IPS-NIHi7 (cell line): ENCODE measurements at regions not wholly inside any gene's neighbourhood (a gene's known extent, or its start where the extent isn't known, plus 50 kb on each side); places are given as distances from the start of the nearest gene placed in this dataset.
"Not testable (repeated sequence)": the region's sequence is repeated elsewhere in the genome, so short reads cannot be mapped to it uniquely, and the experiment has no call there.

Experiments
- DNase-seq: peaks from one replicate; pipeline ENCODE4 v3.0.0; 2012; ENCODE audit warnings: mixed read lengths; ENCODE audit errors: extremely low spot score

- DNase-seq: no peak
These were observed 672.2 kb upstream of the CELF4 start for GRCh38 chr18:38237796-38238195.

GRCh38 chr18:38221476-38222100, 656.0 kb upstream of the CELF4 start:
- peak; percentile 19 for DNase-seq

GRCh38 chr18:38198956-38199355, 633.4 kb upstream of the CELF4 start:
- DNase-seq: peak; percentile 18

DNA sequence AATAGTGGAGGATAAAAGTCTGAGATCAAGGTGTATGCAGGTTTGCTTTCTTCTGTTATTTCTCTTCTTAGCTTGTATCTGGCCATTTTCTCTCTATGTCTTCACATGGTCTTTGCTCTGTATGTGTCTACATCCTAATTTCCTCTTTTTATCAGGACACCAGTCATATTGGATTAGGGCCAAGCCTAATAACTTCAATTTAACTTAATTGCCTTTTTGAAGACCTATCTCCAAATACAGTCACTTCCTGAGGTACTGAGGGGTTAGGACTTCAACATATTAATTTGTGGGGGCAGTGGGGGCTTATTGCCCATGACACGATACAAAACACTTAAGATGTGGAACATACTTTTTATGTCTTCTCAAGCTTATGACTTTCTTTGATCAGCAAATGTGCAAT, 632.9 kb upstream of the CELF4 start:
- no peak for DNase-seq

DNA sequence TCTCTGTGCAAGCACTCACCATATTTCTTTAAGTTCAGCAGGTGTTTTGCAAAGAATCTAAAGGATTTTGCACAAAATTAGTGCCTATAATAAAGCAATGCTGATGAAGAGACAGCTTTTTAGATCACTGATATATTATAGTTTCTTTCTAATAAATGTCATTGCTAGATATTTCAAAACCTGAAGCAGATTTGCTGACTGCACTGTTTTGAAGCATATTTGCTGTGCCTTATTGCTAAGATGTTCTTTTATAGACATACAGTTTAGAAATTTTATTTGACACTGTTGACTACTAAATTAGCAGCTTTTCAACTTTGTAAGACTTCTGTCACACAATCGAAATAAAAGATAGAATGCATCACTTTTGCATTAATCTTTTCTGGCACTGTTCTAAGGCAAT, 620.9 kb upstream of the CELF4 start:
- no peak for DNase-seq

DNA sequence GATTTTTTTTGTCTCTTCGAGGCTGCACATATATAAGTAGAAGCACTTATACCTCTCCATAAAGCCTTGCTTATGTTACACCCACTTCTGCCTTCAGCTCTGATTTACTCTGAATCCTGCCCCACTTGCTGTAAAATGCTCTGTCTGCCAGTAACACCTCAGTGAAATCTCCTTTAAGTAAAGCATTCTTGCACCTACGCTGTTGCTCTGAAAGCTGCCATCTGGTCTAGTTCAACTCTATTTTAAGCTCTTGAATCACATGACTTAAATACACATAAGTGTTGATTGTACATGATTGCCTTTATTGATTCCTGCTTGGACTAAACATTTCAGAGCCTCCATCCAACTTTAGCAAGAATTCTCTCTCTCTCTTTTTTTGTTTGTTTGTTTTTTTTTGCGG, 609.0 kb upstream of the CELF4 start:
- no peak for DNase-seq

- DNase-seq: no peak
These were observed 608.6 kb upstream of the CELF4 start for GRCh38 chr18:38174173-38174572.

GRCh38 chr18:38170845-38171244, 605.2 kb upstream of the CELF4 start:
- DNase-seq: no peak

GRCh38 chr18:38167623-38168022, 602.0 kb upstream of the CELF4 start:
- no peak for DNase-seq

DNA sequence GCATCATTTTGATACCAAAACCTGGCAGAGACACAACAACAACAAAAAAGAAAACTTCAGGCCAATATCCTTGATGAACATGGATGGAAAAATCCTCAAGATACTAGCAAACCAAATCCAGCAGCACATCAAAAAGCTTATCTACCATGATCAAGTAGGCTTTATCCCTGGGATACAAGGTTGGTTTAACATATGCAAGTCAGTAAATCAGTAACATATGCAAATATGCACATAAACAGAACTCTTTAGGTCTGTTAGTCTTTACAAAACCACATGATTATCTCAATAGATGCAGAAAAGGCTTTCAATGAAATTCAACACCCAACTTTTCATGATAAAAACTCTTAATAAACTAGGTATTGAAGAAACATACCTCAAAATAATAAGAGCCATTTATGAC, 587.5 kb upstream of the CELF4 start:
- not testable (repeated sequence) for DNase-seq

DNA sequence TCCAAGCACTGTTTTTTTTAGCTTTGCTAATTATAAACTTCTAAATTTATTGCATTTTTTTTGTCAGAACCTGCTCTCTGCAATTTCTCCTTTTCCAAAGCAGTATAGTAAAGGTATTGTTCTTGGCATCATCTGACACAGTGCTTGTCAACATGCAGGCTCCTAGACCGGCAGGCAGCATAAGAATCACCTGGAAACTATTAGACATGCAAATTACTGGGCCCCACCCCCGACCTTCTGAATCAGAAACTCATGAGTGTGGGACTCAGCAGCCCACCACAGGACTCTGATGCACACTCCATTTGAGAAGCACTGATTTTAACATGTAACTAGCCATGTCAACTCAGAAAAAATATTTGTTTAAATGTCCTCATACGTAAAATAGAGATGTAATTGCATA, 551.1 kb upstream of the CELF4 start:
- no peak for DNase-seq

GRCh38 chr18:38115201-38115600, 549.6 kb upstream of the CELF4 start:
- no peak for DNase-seq

DNA sequence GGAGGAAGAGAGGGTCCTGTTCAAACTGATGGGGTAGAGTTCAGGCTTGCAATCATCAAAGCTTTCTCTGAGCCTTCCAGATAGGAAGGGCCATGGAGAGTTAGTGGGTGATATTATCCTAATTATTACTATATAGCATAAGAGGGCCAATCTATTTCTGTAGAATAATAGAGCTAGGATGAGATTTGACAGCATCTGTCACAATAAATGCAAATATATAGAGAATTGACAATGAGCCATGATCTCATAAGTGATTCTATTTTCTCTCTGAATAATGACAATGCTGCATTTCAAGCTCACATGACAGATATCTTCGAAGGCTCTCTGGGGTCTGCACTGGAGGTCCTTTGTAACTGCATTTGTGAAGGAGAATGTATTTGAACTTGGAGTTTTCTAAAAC, 521.9 kb upstream of the CELF4 start:
- no peak for DNase-seq

DNA sequence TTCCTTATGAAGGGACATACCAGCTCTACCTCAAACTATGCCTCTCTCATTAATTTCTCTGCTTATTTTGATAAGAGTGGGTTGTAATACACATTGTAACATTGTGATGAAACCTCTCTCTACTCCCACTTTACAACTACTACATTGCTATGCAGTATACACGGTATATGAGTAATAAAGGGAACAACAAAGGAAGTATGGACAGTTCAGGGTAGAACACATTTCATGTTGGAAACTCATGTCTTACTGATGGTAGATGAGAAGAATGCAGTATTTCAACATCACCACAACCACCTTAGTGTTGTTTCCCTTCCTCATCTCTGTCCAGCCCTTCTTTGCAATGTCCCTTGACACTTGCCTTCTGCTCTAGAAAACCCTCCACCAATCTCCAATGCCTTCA, 515.9 kb upstream of the CELF4 start:
- DNase-seq: no peak

GRCh38 chr18:38077229-38077628, 511.6 kb upstream of the CELF4 start:
- DNase-seq: peak; percentile 42

GRCh38 chr18:38076346-38077070, 510.9 kb upstream of the CELF4 start:
- DNase-seq: no peak

DNA sequence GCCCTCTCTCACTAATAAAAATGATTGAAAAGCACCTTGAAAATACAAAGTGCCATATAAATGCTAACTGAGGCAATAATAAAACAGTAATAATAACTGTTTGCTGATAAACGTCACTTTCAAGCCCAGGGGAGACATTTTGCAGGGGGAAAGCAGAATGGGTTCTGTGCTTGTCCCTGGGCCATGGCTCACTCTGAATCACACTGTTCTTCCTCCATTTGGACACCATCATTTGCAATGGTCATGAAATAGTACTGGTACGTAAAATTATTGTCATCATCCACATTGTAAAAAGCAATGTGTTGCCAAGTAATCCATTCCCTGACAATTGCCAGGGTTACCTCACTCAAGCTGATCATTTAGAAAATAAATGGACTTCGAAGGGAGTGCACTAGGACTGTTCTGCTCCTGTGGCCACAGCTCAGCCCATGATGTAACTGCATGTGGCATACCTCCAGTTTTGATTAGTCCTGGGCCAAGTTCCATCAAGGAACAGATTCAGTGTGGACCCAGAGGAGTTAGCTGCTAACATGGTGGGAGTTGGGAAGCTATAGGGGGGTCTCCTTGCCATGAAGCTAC, 508.8 kb upstream of the CELF4 start:
- no peak for DNase-seq

DNA sequence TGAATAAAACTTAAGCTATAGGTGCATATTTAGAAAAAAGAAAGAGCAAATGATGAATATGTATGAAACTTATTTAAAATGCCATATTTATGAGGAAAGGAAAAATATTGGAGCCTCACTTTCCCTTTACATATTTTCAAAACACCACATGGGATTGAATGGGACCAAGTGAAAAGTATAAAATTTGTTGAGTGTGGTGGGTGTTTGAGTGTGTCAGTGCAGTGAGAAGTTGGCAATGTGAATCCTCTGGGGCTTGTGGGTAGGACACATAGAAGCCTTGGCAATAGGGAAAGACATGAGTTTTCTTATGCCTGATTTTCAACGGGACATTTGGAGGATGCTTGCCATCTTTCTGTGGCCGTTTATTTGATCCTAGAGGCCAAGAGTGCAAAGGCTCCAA, 502.2 kb upstream of the CELF4 start:
- DNase-seq: no peak

DNA sequence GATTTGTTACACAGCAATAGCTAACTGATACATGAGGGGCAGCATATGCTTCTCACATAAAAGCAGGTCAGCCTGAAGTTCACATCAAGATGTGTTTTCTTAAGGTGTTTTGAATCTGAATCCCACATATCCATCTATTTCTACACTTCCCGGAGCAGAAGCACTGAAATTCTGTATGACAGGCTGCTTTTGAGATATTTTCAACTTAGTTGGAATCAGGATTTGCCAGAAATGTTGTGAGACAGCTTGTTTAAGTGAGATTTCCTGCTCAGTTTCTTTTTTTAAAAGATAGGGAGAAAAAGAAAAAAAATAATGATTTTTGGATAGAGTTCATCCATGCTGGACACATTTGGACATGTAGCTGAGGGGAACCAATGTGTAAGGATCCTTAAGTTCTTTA, 501.5 kb upstream of the CELF4 start:
- no peak for DNase-seq

DNA sequence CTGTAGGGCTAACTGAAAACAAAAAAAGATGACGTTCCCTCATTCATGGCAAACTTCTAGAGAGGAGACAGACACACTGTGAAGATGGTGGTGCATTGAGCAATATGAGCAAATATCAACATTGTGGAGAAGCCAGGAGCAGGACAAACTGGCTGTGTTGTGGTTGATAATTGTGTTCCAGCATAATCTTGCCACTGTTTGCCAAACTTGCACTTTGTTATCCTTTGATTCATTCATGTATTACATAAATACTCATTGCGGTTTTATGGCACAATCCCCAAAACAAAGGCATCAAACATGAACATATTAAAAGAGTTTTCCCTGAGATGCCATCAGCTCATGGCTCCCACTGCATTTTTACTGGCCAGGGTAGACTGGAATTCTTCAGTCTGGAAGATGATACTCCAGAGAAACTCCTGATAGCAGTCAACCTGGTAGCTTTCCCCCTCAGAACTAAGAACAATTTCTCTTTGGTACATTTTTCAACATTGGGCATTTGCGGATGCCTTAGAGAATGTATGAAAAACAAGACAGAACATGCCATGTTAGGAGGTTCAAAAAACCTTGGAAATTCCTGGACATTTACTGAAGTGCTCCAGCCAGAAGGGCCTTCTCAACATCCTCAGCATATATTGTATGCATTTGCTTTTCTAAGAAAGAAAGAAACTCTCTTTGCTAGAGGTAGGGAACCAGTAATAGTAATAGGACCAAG, 487.4 kb upstream of the CELF4 start:
- no peak for DNase-seq

- peak; percentile 19 for DNase-seq
These were observed 482.2 kb upstream of the CELF4 start for GRCh38 chr18:38047820-38048219.

DNA sequence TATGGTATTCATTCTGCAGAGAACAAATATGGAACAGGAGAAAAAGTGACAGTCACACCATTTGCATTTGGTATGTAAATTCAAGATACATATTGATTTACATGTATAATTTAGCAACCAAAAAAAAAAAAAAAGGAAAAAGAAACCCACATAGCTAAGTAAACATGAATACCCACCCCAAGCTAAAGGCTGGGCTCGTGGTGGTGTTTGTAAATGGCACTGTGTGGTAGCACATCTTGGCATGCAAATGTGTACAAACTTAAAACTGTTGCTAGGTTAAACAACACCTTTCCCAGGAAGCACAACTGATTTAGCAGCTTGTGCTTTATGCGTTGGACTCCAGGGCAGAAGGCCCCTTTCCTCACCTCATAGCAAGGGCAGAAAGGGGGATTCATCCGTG, 481.1 kb upstream of the CELF4 start:
- no peak for DNase-seq

DNA sequence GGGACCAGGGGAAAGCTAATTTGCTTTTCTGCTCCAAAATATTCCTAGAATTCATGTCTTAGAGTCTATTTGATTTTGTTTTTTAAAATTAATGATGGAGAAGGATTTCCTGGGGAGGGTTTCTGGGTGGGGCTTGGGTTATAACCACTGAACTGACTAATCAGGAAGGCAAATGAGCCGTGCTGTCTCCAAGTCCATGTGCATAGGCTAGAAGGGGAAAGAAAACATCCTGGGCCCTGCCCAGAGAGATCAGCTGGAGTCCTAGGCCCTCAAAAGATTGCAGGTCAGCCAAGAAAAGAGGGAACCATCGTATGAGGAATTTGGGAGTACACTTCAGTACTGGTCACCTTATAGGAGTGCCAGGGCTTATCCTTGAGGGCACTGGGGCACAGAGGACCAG, 480.2 kb upstream of the CELF4 start:
- DNase-seq: no peak
